Brain microvascular endothelial cell (primary cell): ENCODE measurements at regions not wholly inside any gene's neighbourhood (a gene's known extent, or its start where the extent isn't known, plus 50 kb on each side); places are given as distances from the start of the nearest gene placed in this dataset.

Experiments
- DNase-seq: peaks from one replicate; pipeline ENCODE4 v3.0.0-alpha.2; 2020
- H3K27ac ChIP-seq: fragments of 250-450 bp; sonication (Bioruptor Pico); 2 replicates; pipeline ENCODE4 v1.5.1; 2020; ENCODE audit warnings: mild to moderate bottlenecking, moderate library complexity
- H3K27me3 ChIP-seq: fragments of 250-450 bp; sonication (Bioruptor Pico); replicated peaks from 2 replicates; pipeline ENCODE4 v1.5.1; 2020; ENCODE audit warnings: mild to moderate bottlenecking
- H3K36me3 ChIP-seq: fragments of 250-450 bp; sonication (Bioruptor Pico); replicated peaks from 2 replicates; pipeline ENCODE4 v1.5.1; 2020; ENCODE audit warnings: mild to moderate bottlenecking
- H3K4me3 ChIP-seq: 2 replicates; pipeline ENCODE4 v1.5.1; 2011; ENCODE audit warnings: low read depth, mild to moderate bottlenecking, control low read depth, low read length, moderate library complexity
- in situ Hi-C: cut with HindIII; loops from 2 replicates; pipeline ENCODE4 v1.10.0; 2017; ENCODE audit warnings: low sequenced_read_pairs, low pct_ligation_motif_present
- TF ChIP-seq, protein P1 (sequence below): IDR thresholded peaks from 2 replicates; pipeline ENCODE4 v1.5.1; 2011; ENCODE audit warnings: low read depth, mild to moderate bottlenecking, moderate library complexity, low read length, control low read depth, inconsistent platforms; ENCODE audit errors: missing control alignments

- TF ChIP-seq, protein P1, sequence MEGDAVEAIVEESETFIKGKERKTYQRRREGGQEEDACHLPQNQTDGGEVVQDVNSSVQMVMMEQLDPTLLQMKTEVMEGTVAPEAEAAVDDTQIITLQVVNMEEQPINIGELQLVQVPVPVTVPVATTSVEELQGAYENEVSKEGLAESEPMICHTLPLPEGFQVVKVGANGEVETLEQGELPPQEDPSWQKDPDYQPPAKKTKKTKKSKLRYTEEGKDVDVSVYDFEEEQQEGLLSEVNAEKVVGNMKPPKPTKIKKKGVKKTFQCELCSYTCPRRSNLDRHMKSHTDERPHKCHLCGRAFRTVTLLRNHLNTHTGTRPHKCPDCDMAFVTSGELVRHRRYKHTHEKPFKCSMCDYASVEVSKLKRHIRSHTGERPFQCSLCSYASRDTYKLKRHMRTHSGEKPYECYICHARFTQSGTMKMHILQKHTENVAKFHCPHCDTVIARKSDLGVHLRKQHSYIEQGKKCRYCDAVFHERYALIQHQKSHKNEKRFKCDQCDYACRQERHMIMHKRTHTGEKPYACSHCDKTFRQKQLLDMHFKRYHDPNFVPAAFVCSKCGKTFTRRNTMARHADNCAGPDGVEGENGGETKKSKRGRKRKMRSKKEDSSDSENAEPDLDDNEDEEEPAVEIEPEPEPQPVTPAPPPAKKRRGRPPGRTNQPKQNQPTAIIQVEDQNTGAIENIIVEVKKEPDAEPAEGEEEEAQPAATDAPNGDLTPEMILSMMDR: no peak
- no peaks in the 10 kb centered on the region for H3K36me3 ChIP-seq
- H3K4me3 ChIP-seq: no peak overlapping the region
- in situ Hi-C loops: no loop called here
- H3K27me3 ChIP-seq: no peaks in the 10 kb centered on the region
- no peak overlapping the region for H3K27ac ChIP-seq
- DNase-seq: no peak
These were observed 390.4 kb downstream of the TMEM38B start for GRCh38 chr9:106084702-106085101.

GRCh38 chr9:106085479-106085878, 391.1 kb downstream of the TMEM38B start:
- in situ Hi-C loops: no loop called here
- Histone ChIP-seq H3K36me3 (no peaks in the 10 kb centered on the region), H3K4me3 (no peak overlapping the region), H3K27ac (no peak overlapping the region), H3K27me3 (no peaks in the 10 kb centered on the region)
- DNase-seq: no peak
- TF ChIP-seq, protein P1: no peak

- Histone ChIP-seq H3K27ac (no peak overlapping the region), H3K27me3 (no peaks in the 10 kb centered on the region), H3K36me3 (no peaks in the 10 kb centered on the region), H3K4me3 (no peak overlapping the region)
- in situ Hi-C loops: no loop called here
- no peak for DNase-seq
- TF ChIP-seq, protein P1: no peak
These were observed 397.7 kb downstream of the TMEM38B start for GRCh38 chr9:106092083-106092482.

- no peak overlapping the region for H3K27ac ChIP-seq
- H3K27me3 ChIP-seq: no peaks in the 10 kb centered on the region
- TF ChIP-seq, protein P1: no peak
- no peak overlapping the region for H3K4me3 ChIP-seq
- no peaks in the 10 kb centered on the region for H3K36me3 ChIP-seq
- in situ Hi-C loops: no loop called here
- no peak for DNase-seq
These were observed 408.5 kb downstream of the TMEM38B start for GRCh38 chr9:106102821-106103220.

DNA sequence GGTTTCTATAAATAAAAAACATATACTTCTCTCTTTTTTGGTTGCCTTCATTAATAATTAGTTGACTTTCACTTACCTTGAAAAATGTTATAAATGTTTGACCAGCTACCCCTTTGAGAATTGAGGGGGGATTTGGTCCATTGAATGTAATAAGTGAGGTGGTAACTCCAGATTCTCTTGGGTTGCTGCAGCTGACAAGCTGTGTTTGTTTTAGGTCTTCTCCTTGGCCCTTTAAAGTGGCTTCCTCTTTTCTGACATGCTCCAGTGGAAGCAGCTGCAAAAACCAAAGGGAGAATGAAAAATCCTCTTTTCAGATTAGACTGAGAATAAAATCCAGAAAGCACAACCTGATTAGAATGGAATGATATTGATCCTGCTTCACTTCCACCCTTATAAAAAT, 410.5 kb downstream of the TMEM38B start:
- H3K4me3 ChIP-seq: no peak overlapping the region
- H3K36me3 ChIP-seq: no peaks in the 10 kb centered on the region
- H3K27me3 ChIP-seq: no peaks in the 10 kb centered on the region
- DNase-seq: no peak
- in situ Hi-C loops: no loop called here
- TF ChIP-seq, protein P1: no peak
- H3K27ac ChIP-seq: no peak overlapping the region

DNA sequence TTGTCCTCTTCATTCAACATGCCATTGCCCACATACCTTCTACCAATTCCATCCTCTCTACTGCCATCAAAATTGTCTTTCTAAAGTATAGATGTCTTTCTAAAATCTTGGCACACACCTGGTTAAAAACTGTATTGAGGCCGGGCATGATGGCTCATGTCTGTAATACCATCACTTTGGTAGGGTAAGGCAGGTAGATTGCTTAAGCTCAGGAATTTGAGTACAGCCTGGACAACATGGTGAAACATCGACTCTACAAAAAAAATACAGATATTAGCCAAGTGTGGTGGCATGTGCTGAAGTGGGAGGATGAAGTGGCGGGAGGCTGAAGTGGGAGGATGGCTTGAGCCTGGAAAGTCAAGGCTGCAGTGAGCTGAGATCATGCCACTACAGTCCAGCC, 412.1 kb downstream of the TMEM38B start:
- in situ Hi-C loops: no loop called here
- H3K4me3 ChIP-seq: no peak overlapping the region
- no peaks in the 10 kb centered on the region for H3K27me3 ChIP-seq
- TF ChIP-seq, protein P1: no peak
- no peaks in the 10 kb centered on the region for H3K36me3 ChIP-seq
- DNase-seq: no peak
- no peak overlapping the region for H3K27ac ChIP-seq
